HFF-Myc (cell line): ENCODE measurements at regions not wholly inside any gene's neighbourhood (a gene's known extent, or its start where the extent isn't known, plus 50 kb on each side); places are given as distances from the start of the nearest gene placed in this dataset.
A peak's percentile ranks its signal among the peaks of the same experiment; 100 is the strongest.
"Not testable (repeated sequence)": the region's sequence is repeated elsewhere in the genome, so short reads cannot be mapped to it uniquely, and the experiment has no call there.

Experiments used
- DNase-seq: peaks from one replicate; pipeline ENCODE4 v3.0.0-alpha.2; 2011; ENCODE audit warnings: low read depth; ENCODE audit errors: extremely low read depth
- H3K4me3 ChIP-seq: replicated peaks from 2 replicates; pipeline ENCODE4 v1.5.1; 2011; ENCODE audit warnings: low read depth, mild to moderate bottlenecking, control low read depth, low read length
- TF ChIP-seq, protein P1 (sequence below): IDR thresholded peaks from 2 replicates; pipeline ENCODE4 v1.5.1; 2012; ENCODE audit warnings: mild to moderate bottlenecking, low read depth, low read length, control low read depth; ENCODE audit errors: missing control alignments

DNA sequence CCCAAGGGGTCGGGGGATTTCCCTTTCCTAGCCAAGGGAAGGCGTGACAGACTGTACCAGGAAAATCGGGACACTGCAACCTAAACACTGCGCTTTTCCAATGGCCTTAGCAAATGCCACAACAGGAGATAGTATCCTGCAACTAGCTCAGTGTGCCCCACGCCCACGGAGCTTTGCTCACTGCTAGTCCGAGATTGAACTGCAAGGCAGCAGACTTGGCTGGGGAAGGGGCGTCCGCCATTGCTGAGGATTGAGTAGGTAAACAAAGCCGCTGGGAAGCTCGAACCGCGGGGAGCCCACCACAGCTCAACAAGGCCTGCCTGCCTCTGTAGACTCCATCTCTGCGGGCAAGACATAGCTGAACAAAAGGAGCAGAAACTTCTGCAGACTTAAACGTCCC is 72.3 kb upstream of the THRB start:
- DNase-seq = no peak
- no peak overlapping the region for H3K4me3 ChIP-seq
- TF ChIP-seq, protein P1, sequence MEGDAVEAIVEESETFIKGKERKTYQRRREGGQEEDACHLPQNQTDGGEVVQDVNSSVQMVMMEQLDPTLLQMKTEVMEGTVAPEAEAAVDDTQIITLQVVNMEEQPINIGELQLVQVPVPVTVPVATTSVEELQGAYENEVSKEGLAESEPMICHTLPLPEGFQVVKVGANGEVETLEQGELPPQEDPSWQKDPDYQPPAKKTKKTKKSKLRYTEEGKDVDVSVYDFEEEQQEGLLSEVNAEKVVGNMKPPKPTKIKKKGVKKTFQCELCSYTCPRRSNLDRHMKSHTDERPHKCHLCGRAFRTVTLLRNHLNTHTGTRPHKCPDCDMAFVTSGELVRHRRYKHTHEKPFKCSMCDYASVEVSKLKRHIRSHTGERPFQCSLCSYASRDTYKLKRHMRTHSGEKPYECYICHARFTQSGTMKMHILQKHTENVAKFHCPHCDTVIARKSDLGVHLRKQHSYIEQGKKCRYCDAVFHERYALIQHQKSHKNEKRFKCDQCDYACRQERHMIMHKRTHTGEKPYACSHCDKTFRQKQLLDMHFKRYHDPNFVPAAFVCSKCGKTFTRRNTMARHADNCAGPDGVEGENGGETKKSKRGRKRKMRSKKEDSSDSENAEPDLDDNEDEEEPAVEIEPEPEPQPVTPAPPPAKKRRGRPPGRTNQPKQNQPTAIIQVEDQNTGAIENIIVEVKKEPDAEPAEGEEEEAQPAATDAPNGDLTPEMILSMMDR = no peak

DNA sequence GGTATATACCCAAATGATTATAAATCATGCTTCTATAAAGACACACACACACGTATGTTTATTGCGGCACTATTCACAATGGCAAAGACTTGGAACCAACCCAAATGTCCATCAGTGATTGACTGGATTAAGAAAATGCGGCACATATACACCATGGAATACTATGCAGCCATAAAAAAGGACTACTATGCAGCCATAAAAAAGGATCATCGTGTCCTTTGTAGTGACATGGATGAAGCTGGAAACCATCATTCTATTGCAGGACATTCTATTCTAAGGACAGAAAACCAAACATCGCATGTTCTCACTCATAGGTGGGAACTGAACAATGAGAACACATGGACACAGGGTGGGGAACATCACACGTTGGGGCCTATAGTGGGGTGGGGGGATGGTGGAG is 77.8 kb upstream of the THRB start:
- not testable (repeated sequence) for H3K4me3 ChIP-seq, DNase-seq

DNA sequence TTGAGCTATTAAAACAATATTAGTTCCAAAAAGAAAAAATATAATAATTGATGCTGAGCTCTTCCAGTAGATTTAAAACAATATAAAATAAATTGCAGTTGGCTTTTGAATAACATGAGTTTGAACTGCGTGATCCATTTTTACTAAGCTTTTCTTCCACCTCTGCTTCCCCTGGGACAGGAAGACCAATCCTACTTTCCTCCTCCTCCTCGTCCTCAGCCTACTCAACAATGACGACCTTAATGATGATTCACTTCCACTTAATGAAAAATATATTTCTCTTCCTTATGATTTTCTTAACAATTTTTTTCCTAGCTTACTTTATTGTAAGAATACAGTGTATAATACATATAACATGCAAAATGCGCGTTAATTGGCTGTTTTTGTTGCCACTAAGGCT is 78.9 kb upstream of the THRB start:
- no peak overlapping the region for H3K4me3 ChIP-seq
- no peak for DNase-seq
- TF ChIP-seq, protein P1 = no peak

DNA sequence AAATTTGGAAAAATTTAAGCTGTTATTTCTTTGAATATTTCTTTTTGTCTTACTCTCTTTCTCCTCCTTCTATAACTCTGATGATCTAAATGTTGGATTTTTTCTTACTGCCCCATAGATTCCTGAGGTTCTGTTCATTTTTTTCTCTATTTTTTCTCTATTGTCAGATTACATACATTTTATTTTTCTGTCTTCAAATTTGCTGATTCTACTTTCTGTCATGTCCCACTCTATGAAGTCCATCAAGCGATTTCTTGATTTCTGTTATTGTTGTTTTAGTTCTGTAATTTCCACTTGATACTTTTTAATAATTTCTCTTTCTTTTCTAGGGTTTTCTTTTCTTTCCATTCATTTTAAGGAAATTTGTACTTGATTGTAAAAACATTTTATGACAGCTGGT is 83.7 kb upstream of the THRB start:
- H3K4me3 ChIP-seq = no peak overlapping the region
- TF ChIP-seq, protein P1 = no peak
- no peak for DNase-seq

DNA sequence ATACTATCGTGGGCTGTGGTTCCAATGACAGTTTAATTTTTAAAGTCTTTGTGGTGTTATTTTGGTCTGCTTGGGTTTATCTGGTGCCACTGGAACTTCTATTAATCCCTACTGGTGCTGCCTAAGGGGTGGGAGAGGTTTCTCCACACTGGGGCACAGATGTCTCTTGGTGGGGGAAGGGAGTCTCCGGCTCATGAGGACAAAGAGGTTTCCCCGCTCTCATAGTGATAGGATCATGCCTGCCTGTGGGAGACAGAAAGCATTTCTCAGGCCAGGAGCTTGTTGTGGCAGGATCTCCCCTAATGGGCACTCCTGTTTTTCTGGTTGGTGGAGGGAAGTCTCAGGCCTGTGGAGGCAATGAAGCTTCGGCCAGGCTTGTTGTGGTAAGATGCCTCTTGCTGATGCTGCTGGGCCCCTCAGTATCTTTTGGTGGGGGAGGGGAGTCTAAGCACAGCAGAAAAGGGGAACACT is 84.3 kb upstream of the THRB start:
- no peak overlapping the region for H3K4me3 ChIP-seq
- no peak for DNase-seq
- TF ChIP-seq, protein P1 = no peak

DNA sequence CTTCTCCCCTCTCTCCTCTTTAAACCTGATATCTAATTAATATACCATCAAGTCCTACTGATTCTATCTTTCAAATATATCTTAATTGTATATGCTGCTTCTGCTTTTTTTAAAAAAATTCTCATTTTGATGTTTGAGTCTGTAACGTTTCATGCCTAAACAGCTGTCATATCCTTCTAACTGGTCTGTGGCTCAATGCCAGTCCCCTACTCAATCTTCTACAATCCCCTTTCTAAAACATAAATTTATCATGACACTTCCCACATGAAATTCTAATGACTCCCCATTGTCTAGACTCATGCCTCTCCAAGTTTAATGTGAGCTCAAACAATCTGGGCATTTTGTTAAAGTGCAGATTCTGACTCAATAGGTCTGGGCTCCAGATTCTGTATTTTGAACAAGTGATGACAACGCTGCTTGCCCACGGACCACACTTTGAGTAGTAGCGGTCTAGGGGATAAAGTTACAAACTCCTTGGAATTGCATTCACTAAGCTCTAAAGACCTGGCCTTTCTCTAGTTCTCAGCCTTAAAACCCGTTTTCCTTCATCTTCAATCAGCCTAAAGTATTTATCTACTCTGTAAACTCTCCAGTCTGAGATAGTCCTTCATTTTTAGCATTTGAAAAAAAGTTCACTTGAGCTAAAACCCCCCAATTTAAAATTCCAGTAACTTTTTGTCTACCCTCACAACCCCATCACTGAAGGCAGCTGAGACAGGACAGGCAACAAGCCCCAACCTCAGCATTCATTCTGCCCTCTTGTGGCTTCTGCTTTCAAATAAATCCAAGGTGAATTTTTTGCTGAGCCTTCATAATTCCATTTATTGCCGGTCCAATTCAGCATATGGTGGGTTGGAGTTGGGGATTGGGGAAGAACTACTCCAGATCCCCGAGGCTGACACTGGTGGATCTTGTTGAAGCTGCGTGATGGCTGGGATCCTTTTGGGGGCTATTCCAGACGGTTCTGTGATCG is 88.1 kb upstream of the THRB start:
- no peak overlapping the region for H3K4me3 ChIP-seq
- DNase-seq = no peak
- TF ChIP-seq, protein P1 = peak; percentile 23

DNA sequence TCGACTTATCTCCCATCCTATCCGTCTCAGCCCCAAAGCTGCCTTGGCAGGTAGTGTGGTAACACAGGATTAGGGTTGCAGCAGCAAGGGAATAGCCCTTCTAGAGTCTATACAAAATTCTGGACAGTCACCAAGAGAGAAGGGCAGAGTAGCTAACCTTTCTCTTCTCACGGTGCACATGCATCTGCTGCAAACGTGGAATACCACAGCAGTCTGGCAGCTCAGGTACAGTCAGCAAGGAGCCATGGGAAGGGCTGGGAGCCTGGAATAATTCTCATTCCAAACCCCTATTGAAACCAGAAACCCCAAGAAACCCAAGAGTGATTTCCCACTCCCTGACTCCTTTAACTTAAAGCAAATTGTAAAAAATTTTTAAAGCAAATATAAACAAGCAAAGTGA is 92.3 kb upstream of the THRB start:
- no peak for DNase-seq
- TF ChIP-seq, protein P1 = no peak
- no peak overlapping the region for H3K4me3 ChIP-seq
